Stomach smooth muscle (tissue), 2 donors: ENCODE measurements at regions not wholly inside any gene's neighbourhood (a gene's known extent, or its start where the extent isn't known, plus 50 kb on each side); places are given as distances from the start of the nearest gene placed in this dataset.

Source experiments
- H3K27ac ChIP-seq: one replicate; pipeline ENCODE4 v1.7.0; 2013; ENCODE audit warnings: mild to moderate bottlenecking, low read length, inconsistent platforms
- H3K27me3 ChIP-seq, 2 donors: one replicate each; pipeline ENCODE4 v1.7.0; 2013; ENCODE audit warnings: low read length in 2 of 2; ENCODE audit not compliant: insufficient read depth in 2 of 2, control insufficient read depth in 1 of 2
- H3K36me3 ChIP-seq, 2 donors: one replicate each; pipeline ENCODE4 v1.7.0; 2013; ENCODE audit warnings: low read length in 2 of 2; ENCODE audit not compliant: control insufficient read depth in 2 of 2, insufficient read depth in 2 of 2
- H3K4me1 ChIP-seq: one replicate; pipeline ENCODE4 v1.7.0; 2013; ENCODE audit warnings: low read length; ENCODE audit not compliant: control insufficient read depth, insufficient read depth
- H3K4me3 ChIP-seq, 2 donors: one replicate each; pipeline ENCODE4 v1.7.0; 2013; ENCODE audit warnings: low read length in 2 of 2
- H3K9ac ChIP-seq, 2 donors: one replicate each; pipeline ENCODE4 v1.7.0; 2013; ENCODE audit warnings: low read length in 2 of 2, mild to moderate bottlenecking in 1 of 2
- H3K9me3 ChIP-seq, 2 donors: one replicate each; pipeline ENCODE4 v1.7.0; 2013; ENCODE audit warnings: low read length in 2 of 2; ENCODE audit not compliant: control insufficient read depth in 2 of 2
- donor health status: healthy.
- donor health status: Pancreatic carcinoma.

DNA sequence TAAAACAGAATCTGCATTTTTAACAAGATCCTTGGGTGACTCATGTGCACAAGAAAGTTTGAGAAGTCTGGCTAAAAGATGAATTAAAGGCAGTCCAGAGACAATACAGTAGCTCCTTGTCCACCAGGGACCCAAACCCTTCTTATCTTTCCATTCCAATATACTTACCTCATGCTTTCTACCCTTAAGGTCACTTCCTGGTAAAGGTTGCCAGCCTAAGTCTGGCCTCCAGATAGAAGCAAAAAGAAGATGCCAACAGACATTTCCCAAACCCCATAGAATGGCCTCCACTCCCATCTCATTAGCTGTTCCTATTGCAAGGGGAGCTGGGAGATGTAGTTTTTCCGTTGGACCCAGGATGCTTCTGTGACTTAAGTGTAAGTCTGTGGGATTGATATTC lies 101.4 kb upstream of the XYLT1 start:
- Histone ChIP-seq H3K27me3 (no peaks in the 10 kb centered on the region), H3K36me3 (no peaks in the 10 kb centered on the region), H3K4me1 (no peaks in the 10 kb centered on the region), H3K9ac (no peak overlapping the region), H3K4me3 (no peak overlapping the region), H3K27ac (no peak overlapping the region), H3K9me3 (no peaks in the 10 kb centered on the region)

DNA sequence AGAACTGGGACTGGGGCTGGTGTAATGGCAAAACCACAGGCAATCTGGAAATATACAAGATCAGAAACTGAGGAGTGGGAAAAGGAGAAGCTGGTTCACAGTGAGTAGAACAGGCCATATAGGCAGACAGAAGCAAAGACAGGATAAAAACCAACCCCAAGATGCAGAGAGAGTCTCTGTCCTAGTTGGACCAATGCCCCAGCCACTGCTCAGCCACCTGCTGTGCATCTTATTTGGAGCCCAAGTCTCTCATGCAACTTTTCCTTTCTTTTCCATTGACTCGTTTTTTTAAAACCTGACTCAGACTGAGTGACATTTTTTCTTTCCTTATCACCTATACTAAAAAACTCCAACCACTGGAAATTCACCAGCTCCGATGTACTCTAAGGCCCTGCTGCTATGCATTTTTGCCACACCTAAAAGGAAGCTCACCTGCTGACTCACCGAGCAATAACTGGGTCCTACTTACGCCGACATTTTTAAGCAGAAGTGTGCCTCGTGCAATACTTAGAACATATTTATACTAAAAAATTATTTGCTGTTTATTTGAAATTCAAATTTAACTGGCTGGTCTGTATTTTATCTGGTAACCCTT lies 100.8 kb upstream of the XYLT1 start:
- Histone ChIP-seq H3K4me1 (no peaks in the 10 kb centered on the region), H3K9ac (no peak overlapping the region), H3K27me3 (no peaks in the 10 kb centered on the region), H3K9me3 (no peaks in the 10 kb centered on the region), H3K36me3 (no peaks in the 10 kb centered on the region), H3K4me3 (no peak overlapping the region), H3K27ac (no peak overlapping the region)

DNA sequence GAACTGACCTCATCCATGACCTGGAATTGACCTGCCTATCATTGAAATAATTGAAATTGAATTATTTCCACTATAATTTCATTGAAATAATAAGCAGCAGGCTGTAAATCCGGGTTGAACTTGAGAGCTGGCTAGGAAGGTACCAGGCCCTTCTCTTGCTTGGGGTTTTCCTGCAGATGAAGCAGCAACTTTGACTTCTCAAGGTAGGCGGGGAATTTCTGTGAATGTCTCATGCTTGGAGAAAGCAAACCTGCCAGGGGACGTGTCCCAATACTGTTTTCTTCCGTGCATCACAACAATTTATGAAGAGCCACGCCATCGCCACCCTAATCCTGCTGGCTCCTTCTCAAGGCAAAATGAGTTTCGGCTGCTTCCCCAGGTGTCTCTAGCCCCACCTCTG lies 97.5 kb upstream of the XYLT1 start:
- Histone ChIP-seq H3K9ac (no peak overlapping the region), H3K9me3 (peaks cover 0 to 5% of the 10 kb centered on the region in 2 donors), H3K27ac (no peak overlapping the region), H3K36me3 (no peaks in the 10 kb centered on the region), H3K27me3 (peaks cover 0 to 2% of the 10 kb centered on the region in 2 donors), H3K4me1 (no peaks in the 10 kb centered on the region), H3K4me3 (no peak overlapping the region)

DNA sequence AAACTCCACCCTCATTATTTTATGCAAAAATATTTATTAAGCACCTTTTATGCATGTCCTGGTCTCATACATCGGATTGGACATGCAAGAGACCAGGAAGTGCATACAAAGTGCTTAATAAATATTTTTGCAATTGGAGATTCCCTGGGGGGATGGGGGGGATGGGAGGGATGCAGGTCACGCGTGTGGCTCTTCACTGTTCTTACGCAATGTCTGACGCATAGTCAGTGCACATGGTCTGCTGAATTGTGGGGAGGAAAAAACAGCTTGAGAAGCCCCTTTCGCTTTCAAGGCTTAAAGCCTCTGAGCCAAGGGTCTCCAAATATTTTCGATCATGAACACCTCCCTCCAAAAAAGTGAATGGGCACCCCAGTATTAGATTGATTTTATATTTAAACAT lies 96.7 kb upstream of the XYLT1 start:
- no peaks in the 10 kb centered on the region for H3K4me1 ChIP-seq
- H3K9me3 ChIP-seq, result peaks cover 0 to 5% of the 10 kb centered on the region in 2 donors
- H3K27ac ChIP-seq, result no peak overlapping the region
- peaks cover 0 to 2% of the 10 kb centered on the region in 2 donors for H3K27me3 ChIP-seq
- H3K4me3 ChIP-seq, result no peak overlapping the region
- H3K36me3 ChIP-seq, result no peaks in the 10 kb centered on the region
- H3K9ac ChIP-seq, result no peak overlapping the region

DNA sequence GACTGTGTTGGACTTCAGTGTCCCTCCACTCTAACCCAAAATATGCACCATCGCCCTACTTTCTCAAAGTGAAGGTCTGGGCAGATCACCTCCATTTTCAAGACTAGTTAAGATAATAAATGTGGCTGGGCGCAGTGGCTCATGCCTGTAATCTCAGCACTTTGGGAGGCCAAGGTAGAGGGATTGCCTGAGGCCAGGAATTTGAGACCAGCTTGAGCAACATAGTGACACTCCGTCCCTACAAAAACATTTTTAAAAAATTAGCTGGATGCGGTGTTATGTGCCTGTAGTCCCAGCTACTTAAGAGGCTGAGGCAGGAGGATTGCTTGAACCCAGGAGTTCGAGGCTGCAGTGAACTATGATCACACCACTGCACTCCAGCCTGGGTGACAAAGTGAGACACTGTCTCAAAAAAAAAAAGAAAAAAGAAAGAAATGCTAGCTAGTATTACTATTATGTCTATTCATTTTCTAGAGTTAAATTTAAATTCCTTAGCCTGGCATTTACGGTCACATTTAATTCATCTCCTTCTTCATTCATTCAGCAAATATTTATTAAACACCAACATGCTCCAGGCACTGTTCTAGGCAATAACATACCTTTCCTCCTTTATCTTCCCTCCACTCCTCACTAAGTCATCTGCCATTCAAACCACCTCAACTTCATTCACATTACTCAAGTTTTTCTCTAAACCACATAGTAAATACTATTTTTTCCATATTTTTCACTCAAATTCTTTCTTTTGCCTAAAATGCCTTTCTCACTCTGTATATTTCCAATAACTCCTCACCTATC lies 96.1 kb upstream of the XYLT1 start:
- Histone ChIP-seq H3K4me1 (no peaks in the 10 kb centered on the region), H3K4me3 (no peak overlapping the region), H3K36me3 (no peaks in the 10 kb centered on the region), H3K27ac (no peak overlapping the region), H3K9me3 (peaks cover 0 to 5% of the 10 kb centered on the region in 2 donors), H3K9ac (no peak overlapping the region), H3K27me3 (peaks cover 0 to 2% of the 10 kb centered on the region in 2 donors)

DNA sequence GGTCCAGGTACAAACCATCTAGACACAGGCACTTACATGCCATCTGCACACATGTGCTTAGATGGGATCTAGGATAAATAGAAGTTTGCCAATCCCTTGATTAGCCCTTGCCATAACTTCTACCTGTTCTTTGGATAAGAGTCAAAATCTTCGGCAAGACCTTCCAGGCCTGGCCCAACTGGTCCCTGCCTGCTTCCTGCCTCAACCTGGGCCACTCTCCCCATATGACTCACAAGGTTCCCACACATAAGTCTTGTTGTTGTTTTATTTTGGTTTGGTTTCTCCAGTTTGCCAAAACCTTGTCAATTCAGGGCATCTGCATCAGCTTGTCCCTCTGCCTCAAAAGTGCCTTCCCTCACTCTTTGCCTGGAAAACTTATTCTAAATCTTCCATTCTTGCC lies 95.3 kb upstream of the XYLT1 start:
- Histone ChIP-seq H3K27ac (no peak overlapping the region), H3K27me3 (peaks cover 0 to 2% of the 10 kb centered on the region in 2 donors), H3K9ac (no peak overlapping the region), H3K4me3 (no peak overlapping the region), H3K9me3 (peaks cover 0 to 5% of the 10 kb centered on the region in 2 donors), H3K4me1 (no peaks in the 10 kb centered on the region), H3K36me3 (no peaks in the 10 kb centered on the region)

DNA sequence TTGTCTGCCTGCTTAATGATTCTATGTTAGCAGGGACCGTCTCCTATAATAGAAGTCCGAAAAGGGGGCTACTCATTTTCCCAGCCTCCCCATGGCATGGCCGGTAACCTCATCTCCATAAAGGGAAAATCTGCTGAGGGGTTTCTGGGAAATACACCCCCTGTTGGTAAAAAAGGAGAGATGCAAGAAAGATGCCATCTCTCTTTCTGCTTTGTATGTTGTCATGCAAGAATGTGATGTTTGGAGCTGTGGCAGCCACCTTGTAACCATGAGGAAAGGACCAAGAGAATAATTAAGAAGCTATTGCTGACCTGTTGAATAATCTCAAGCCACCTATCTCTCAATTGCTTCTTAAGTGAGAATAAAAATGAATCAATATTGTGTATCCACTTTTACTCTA lies 94.8 kb upstream of the XYLT1 start:
- Histone ChIP-seq H3K4me1 (no peaks in the 10 kb centered on the region), H3K27me3 (peaks cover 0 to 3% of the 10 kb centered on the region in 2 donors), H3K4me3 (no peak overlapping the region), H3K36me3 (no peaks in the 10 kb centered on the region), H3K27ac (no peak overlapping the region), H3K9ac (no peak overlapping the region), H3K9me3 (peaks cover 0 to 5% of the 10 kb centered on the region in 2 donors)

DNA sequence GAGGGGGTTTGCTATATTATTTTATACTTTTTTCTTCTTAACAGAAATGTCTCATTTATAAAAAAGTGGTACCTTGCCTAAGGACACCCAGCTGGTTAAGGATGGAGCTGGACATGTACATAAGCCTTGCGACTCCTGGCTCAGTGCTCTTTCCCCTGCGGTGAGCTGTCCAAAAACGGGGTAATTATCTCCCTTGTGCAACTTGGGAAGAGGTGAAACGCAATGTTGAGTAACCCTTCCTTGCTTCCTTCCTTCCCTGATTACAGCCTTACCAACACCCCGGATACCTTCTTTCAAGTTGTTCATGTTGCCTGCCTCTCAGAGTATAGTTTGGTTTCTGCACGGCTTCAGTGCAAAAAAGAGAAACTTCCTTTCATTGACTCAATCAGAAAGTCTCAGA lies 94.1 kb upstream of the XYLT1 start:
- no peak overlapping the region for H3K4me3 ChIP-seq
- H3K27ac ChIP-seq, result no peak overlapping the region
- peaks cover 0 to 5% of the 10 kb centered on the region in 2 donors for H3K9me3 ChIP-seq
- H3K27me3 ChIP-seq, result peaks cover 0 to 3% of the 10 kb centered on the region in 2 donors
- no peaks in the 10 kb centered on the region for H3K36me3 ChIP-seq
- no peak overlapping the region for H3K9ac ChIP-seq
- no peaks in the 10 kb centered on the region for H3K4me1 ChIP-seq

DNA sequence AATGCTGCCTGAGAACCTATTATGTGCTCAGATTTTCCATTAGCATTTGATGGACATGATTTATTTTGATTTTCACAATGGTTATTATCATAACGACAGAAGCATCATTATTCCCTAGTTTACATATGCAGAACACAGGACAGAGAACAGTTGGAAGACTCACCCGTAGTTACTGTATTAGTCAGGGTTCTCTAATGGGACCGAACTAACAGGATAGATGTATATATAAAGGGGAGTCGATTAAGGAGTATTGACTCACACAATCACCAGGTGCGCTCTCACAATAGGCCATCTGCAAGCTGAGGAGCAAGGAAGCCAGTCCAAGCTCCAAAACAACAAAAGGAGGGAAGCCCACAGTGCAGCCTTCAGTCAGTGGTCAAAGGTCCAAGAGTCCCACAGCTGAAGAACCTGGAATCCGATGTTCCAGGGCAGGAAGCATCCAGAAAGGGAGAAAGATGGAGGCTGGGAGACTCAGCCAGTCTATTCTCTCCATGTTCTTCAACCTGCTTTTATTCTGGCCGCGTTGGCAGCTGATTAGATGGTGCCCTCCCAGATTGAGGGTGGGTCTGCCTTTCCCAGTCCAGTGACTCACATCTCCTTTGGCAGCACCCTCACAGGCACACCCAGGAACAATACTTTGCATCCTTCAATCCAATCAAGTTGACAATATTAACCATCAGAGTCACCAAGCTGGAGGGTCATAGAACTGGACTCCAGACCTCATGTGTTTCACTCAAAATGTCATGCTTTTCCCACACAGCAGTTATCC lies 92.7 kb upstream of the XYLT1 start:
- Histone ChIP-seq H3K27ac (no peak overlapping the region), H3K4me3 (no peak overlapping the region), H3K9me3 (peaks cover 0 to 5% of the 10 kb centered on the region in 2 donors), H3K9ac (no peak overlapping the region), H3K4me1 (no peaks in the 10 kb centered on the region), H3K36me3 (no peaks in the 10 kb centered on the region), H3K27me3 (peaks cover 0 to 3% of the 10 kb centered on the region in 2 donors)

DNA sequence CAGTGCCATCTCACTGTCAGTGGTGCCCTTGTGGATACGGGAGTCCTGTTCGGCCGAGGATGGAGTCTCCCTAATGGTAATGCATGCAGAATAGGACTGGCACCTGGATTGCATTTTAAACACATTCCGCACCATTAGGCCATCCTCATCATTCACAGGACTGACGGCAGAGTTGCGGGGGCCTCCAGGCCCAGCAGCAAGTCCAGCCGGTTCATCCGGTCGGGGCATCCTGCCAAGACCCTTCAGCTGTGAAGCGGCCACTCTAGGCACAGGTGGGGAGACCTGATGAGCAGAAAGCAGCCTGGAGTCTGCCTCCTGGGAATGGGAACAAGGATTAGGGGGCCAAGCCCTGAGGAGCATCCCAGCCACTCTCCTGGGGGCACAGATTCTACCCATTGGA lies 90.3 kb upstream of the XYLT1 start:
- Histone ChIP-seq H3K9me3 (peaks cover 0 to 5% of the 10 kb centered on the region in 2 donors), H3K9ac (no peak overlapping the region), H3K27ac (no peak overlapping the region), H3K4me3 (no peak overlapping the region), H3K27me3 (peaks cover 0 to 3% of the 10 kb centered on the region in 2 donors), H3K4me1 (no peaks in the 10 kb centered on the region), H3K36me3 (no peaks in the 10 kb centered on the region)
